ENCODE measurements at regions not wholly inside any gene's neighbourhood (a gene's known extent, or its start where the extent isn't known, plus 50 kb on each side); places are given as distances from the start of the nearest gene placed in this dataset.

GRCh38 chr5:3217771-3218495 lies 377.7 kb upstream of the IRX1 start:
- no peak for DNase-seq

DNA sequence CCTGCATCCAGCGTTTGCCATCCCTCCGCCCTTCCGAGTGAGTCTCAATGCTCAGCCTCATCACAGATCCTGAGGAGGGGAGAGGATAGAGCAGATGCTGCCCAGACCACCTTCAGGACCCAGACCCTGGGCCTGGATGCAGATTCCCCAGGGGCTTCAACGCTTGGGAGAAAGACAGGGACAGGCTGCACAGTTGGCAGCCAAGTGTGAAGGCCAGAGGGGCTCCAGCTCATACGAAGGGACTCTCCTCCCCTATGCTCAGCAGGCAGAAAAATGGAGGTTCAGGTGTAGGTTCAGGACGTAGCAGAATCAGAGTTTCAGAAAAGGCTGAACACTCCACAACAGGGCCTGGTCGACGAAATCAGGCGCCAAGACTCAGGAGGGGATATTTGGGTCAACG lies 378.5 kb upstream of the IRX1 start:
- DNase-seq: no peak

- no peak for DNase-seq
Measured at GRCh38 chr5:3216386-3216785, 379.2 kb upstream of the IRX1 start.

- DNase-seq: no peak
Measured at GRCh38 chr5:3214838-3215374, 380.7 kb upstream of the IRX1 start.

DNA sequence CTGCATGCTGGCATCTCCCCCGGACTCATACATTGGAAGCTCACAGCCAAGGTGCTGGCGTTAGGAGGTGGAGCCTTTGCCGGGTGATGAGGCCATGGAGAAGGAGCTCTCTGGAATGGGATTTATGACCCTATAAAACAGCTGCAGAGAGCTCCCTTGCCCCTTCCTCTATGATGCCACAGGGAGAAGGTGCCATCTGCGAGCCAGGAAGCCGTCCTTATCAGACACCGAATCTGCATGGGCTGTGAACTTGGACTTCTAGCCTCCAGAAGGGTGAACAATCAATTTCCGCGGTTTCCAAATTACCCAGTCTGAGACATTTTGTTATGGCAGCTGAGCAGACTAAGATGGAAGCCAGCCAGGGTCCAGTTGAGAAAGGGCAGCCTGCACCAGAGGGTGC lies 381.2 kb upstream of the IRX1 start:
- no peak for DNase-seq

- no peak for DNase-seq
Measured at GRCh38 chr5:3212869-3213268, 382.8 kb upstream of the IRX1 start.

GRCh38 chr5:3210531-3210930 lies 385.1 kb upstream of the IRX1 start:
- no peak for DNase-seq

GRCh38 chr5:3209918-3210317 lies 385.7 kb upstream of the IRX1 start:
- DNase-seq: no peak

- DNase-seq: no peak
Measured at GRCh38 chr5:3202570-3202969, 393.1 kb upstream of the IRX1 start.

GRCh38 chr5:3201941-3202340 lies 393.7 kb upstream of the IRX1 start:
- no peak for DNase-seq

DNA sequence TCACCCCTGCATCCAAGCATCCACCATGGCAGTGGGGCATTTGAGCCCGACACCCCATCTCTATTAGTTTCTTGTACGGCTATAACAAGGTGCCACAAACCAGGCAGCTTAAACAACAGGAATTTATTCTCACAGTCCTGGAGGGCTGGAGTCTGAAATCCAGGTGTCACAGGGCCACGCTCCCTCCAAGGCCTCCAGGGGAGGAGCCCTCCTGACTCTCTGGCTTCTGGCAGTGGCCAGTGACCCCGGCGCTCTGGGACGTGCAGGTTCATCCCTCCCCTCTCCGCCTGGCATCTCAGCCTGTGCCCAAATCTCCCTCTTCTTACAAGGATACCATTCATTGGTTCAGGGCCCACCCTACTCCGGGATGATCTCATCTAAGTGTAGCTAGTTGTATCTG lies 394.5 kb upstream of the IRX1 start:
- no peak for DNase-seq

DNA sequence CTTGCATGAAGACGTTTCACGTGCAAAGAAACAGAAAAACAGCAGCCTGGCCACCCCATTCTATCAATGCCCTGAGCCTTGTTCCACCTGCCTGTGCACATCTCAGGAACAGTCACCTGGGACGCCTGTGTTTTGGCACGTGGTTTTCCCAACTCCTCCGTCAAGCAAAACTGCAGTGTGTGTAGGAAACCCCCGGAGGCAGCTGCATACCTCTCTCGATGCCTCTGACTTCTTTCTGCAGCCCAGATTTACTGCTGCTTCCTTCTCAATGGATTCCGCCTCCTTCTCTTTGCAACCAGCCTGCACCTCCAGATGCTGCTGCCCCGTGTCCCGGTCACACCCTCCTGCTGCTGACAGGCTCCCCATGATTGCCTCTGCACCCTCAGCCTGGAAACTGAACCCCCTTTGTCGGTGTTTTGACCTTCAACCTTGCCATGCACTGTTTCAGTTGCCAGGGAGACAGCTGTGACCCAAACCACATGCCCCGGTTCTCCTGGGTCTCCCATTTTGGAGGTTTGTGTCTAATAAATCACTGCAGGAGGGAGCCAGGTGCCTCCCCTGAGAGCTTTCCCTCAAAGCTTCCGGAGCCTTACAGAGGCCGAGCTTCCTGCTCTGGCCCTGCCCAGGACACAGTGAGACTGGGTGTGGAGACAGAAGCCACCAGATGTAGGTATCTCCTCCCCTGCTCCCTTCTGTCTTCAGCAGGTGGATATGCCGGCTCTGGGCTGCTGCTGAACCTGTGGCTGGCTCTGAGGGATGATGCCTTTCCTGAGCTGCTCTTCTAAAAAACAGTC lies 395.5 kb upstream of the IRX1 start:
- DNase-seq: no peak

GRCh38 chr5:3198074-3198449 lies 397.6 kb upstream of the IRX1 start:
- DNase-seq: no peak

- peak; percentile 45 for DNase-seq
Measured at GRCh38 chr5:3197304-3198073, 398.1 kb upstream of the IRX1 start.

DNA sequence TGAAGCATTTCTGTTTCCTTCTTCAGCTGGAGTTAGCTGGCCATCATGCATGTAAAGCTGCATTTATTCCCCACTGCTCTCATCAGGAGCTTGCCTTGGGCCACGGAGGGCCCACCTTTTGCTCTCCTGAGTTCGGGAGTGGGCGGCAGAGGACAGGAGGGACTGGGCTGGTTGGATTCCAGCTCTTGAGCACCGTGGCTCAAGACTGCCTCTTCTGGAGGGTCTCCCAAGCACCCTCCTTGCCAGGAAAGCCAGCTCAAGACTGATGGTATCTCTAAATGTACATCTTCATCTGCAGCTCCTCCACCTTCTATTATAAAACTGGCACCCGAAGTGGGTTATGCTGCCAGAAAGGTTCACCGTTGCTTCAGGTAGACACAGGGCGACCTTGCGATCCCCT lies 399.6 kb upstream of the IRX1 start:
- no peak for DNase-seq

DNA sequence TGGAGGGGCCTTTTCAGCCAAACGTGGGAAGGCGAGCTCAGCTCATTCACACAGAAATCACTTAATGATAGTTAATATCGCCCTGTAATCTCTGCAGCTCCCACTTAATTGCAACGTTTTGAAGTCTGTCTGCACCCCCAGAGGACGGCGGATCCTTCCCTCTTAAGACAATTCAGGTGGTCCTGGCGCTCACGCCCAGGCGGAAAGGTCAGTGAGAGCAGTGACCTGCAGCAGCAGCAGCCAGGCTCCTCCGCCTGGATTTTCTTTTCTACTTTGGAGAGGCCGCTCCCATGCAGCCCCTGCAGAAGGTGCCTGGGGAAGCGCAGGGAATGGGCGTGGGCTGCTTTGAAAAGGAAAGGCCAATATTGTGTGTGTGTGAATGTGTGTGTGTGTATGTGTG lies 400.9 kb upstream of the IRX1 start:
- no peak for DNase-seq

- no peak for DNase-seq
Measured at GRCh38 chr5:3194271-3194670, 401.4 kb upstream of the IRX1 start.

DNA sequence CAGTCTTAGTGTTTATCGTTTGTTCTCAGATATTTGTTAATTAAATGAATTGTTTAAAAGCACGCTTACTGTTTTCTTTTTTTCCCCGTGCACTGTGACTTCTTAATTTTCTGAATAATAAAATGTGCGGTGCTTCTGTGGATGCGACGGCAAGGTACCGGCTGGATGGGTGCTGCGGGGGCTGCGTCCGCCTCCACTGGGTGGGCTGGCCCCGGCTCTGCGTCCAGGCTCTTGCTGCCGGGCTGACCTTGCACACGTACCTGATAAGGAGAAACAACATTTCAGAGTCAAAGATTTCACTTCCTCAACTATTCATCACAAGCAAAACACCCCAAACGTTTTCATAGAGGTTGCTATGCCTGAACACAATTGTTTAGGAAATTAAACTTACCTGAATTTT lies 404.0 kb upstream of the IRX1 start:
- DNase-seq: no peak

DNA sequence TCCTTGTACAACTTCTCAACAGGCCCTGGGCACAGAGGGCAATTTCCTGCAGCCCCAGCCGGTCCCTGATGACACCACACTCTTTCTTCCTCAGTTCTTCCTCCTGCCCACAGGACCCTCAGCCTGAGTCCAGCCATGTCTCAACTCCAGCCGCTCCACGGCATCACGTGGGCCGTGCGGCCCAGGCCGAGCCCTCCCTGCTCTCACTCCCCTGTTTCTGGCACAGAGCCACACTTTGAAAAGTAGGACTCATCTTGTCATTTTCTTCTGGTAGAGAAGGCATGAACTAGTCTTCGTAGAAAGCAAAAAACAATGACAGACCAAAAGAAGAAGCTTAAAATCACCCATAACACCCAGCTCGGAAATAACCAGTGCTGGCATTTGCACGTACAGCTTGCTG lies 404.7 kb upstream of the IRX1 start:
- no peak for DNase-seq

DNA sequence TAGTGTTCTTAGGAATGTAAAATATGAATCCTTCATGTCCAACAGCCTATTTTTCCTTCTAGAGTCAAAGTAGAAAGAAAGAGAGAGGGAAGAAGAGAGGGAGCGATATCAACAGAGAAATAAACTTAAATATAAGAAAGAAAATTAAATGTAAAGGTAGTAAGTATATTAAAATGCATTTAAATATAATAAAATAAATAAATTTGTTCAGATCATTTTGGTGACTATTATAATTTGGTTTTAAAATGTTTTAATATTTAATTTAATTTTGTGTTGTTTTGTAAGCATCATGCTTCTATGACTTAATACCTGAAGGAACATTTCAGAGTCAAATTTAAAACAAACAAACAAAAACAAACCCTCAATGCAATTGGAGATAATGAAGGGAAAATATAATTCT lies 405.2 kb upstream of the IRX1 start:
- DNase-seq: no peak

- peak; percentile 60 for DNase-seq
Measured at GRCh38 chr5:3187771-3188425, 407.7 kb upstream of the IRX1 start.

- DNase-seq: no peak
Measured at GRCh38 chr5:3186736-3187405, 408.8 kb upstream of the IRX1 start.

DNA sequence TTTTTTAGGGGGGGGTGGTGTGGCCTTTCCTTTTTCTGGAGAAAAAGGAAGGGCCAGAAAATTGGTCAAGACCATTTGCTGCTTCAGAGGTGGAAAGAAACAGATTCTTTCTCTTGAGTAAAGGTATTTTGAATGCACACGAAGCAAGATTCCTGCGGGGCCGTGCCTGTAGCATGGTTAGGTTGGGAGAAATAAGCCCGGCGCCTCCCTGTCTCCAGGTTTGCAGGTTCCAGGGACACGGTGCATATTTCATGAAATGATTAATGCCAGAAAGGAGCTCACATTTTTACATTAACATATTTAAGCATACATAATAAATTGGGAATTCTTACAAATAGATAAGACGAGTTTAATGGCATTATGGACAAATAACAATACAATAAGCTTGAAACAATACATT lies 409.5 kb upstream of the IRX1 start:
- no peak for DNase-seq
